Astrocyte of the cerebellum (primary cell): ENCODE measurements at regions not wholly inside any gene's neighbourhood (a gene's known extent, or its start where the extent isn't known, plus 50 kb on each side); places are given as distances from the start of the nearest gene placed in this dataset.

Source experiments
- DNase-seq: peaks from one replicate; pipeline ENCODE4 v3.0.0-alpha.2; 2011; ENCODE audit warnings: low read depth
- H3K4me3 ChIP-seq: 2 replicates; pipeline ENCODE4 v1.5.1; 2011; ENCODE audit warnings: mild to moderate bottlenecking, low read depth, low read length, moderate library complexity
- CTCF ChIP-seq: IDR thresholded peaks from 2 replicates; pipeline ENCODE4 v1.5.1; 2012; ENCODE audit warnings: low read length, low read depth, moderate library complexity, mild to moderate bottlenecking; ENCODE audit errors: missing control alignments
- in situ Hi-C: cut with HindIII; loops from 2 replicates; pipeline ENCODE4 v1.10.0; 2017; ENCODE audit warnings: low sequenced_read_pairs

DNA sequence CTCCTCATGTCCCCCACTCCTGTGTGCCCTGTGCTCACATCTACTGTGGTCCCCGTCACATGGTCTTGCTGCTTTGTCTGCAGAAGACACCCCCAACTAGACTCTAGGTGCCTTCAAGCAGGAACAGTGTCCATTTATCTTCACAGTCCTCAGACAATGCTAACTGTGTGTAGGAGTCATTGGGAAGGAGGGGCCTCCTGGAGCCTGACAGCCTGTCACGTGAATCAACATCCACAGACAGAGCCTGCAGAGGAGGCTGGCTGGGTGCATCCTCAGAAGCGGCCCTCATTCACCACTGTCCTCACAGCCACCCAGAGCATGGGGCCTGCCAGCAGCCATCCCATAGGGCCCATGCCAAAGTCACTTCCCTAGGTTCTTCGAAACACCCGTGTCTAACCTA is 98.7 kb downstream of the MED10 start:
- no peak for DNase-seq
- no peak overlapping the region for H3K4me3 ChIP-seq
- in situ Hi-C loops, result no loop called here
- no peak for TF ChIP-seq CTCF

DNA sequence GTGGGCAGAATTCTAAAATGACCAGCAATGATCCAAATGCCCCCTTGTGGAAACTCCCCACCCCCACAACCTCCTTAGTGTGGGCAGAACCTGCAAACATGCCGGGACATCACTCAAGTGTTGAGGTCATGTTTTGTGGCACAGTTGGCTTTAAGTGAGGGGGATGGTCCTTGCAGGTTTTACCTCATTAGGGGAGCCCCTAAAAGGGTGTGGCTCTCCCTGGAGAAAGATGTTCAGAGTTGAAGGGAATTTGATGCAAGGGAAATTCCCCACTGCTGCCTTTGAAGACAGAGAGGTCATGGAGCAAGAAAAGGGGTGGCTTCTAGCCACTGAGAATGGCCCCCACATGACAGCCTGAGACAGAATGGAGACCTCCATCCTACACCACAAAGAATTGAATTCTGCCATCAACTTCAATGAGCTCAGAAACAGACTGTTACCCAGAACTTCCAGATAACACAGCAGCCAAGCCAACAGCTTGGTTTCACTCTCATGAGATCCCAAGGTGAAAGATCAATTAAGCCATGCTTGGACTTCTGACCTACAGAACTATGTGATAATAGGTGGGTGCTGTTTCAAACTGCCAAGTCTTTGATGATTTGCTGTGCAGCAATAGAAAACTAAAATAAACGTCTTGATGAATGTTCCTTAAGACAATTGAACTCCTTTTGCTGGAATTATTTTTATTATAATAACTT is 103.4 kb downstream of the MED10 start:
- DNase-seq, result no peak
- in situ Hi-C loops, result no loop called here
- no peak for TF ChIP-seq CTCF
- H3K4me3 ChIP-seq, result no peak overlapping the region

DNA sequence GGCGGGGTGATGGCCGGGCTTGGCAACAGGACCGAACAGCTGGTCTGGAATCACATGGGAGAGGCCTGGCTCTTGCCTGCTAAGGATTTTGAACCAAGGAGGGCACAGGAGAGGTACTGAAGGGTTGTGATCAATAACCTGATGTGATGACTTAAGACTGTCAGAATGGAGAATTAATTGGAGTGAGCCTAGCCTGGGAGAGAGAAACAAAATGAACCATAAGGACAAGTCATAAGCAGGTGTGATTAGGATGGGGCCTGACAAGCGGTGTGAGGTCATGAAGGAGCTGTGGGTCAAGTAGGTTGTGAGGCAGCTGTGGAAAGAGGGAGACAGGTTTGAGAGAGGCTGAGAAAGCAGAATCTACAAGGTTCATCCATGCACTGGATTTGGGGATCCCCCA is 104.6 kb downstream of the MED10 start:
- in situ Hi-C loops, result no loop called here
- no peak overlapping the region for H3K4me3 ChIP-seq
- DNase-seq, result no peak
- TF ChIP-seq CTCF, result no peak

DNA sequence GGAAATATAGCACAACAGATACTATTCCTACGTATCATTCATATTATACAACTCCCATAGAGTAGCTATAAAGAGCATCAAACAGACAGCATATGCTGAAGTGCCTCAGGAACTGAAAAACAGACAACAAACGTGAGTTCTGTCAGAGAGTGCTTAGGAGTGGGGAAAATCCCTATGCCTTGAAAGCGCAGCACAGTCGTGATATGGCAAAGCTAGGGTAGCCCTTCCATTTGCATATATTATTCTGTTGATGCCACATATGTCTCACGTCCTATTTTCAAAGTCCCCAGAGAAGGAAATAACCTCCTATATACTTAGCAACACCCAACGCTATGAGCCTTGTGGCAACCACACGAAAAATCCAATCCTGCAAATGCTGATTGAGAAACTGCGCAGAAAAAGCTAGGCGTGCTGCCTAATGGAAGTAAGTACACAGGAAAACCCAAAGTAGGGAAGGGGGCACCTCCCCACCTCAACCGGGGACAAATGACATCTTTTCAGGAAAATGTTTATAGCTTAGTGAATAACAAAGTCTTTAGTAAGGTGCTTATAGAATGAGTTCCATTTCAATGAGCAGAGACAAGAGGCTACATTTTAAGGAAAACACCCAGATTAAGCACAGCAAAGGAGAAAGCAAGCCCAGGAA is 105.1 kb downstream of the MED10 start:
- H3K4me3 ChIP-seq, result no peak overlapping the region
- in situ Hi-C loops, result no loop called here
- TF ChIP-seq CTCF, result no peak
- no peak for DNase-seq

DNA sequence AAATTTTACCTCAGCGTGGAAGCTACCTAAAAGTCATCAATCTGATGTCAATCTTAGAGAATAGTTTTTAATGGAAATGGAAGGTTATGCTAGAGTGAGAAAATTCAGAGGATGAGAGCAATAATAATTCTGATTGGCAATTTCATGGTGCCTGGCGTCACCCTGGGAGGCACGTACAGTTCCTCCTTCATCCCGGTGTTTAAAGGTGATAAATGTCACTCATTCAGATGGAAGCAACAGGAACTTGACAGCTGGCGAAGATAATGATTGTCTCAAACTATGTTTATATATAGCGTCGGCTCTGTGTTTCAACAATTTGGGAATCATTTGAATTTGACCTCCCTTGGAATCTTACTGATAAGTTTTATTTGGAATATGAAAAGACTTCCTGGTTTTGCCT is 108.4 kb downstream of the MED10 start:
- no peak for TF ChIP-seq CTCF
- no peak for DNase-seq
- no peak overlapping the region for H3K4me3 ChIP-seq
- in situ Hi-C loops, result no loop called here

DNA sequence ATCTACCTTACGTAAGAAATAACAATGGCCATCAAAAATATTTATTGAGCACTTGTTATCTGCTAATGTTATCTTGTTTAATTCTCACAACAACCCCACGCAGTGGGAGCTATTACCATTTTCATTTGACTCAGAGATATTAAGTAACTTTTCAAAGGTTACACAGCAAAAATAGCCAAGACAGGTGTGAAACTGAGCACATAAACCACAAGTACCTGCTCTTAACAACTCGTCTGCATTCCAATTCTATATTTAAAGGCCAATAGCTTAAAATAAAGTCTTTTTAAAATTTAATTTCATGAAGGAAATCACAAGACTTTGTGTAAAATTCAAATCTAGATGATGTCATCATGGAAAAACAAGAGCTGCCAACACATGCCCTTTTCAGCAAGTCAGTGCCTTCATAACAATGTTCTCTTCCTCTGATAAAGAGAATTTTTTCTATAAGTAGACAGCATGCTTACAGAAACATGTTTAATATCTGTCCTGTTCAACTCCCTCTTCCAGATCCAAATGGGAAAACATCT is 111.6 kb downstream of the MED10 start:
- in situ Hi-C loops, result no loop called here
- H3K4me3 ChIP-seq, result no peak overlapping the region
- DNase-seq, result no peak
- no peak for TF ChIP-seq CTCF
